Neural cell (in vitro differentiated cells): ENCODE measurements at regions not wholly inside any gene's neighbourhood (a gene's known extent, or its start where the extent isn't known, plus 50 kb on each side); places are given as distances from the start of the nearest gene placed in this dataset.

Experiments
- H2AFZ ChIP-seq: fragments of 200-600, 300-800 bp; sonication (generic), shearing (Covaris generic); 2 replicates; pipeline ENCODE4 v1.6.0; 2014; ENCODE audit warnings: low read depth, mild to moderate bottlenecking, antibody characterized with exemption, low read length, moderate library complexity
- H3F3A ChIP-seq: fragments of 200-600 bp; shearing (Covaris generic); 2 replicates; pipeline ENCODE4 v1.6.1; 2016; ENCODE audit warnings: mild to moderate bottlenecking, moderate library complexity, mixed read lengths, antibody characterized with exemption, low read length; ENCODE audit not compliant: insufficient read depth, poor library complexity, severe bottlenecking
- H3K27ac ChIP-seq: fragments of 200-600, 300-800 bp; sonication (generic), shearing (Covaris generic); 2 replicates; pipeline ENCODE4 v1.5.1; 2014; ENCODE audit warnings: mild to moderate bottlenecking, low read length, moderate library complexity
- H3K27me3 ChIP-seq: fragments of 300-800, 200-600 bp; sonication (generic), shearing (Covaris generic); 2 replicates; pipeline ENCODE4 v1.6.0; 2014; ENCODE audit warnings: mild to moderate bottlenecking, low read depth, low read length, moderate library complexity; ENCODE audit not compliant: insufficient read depth
- H3K36me3 ChIP-seq: fragments of 300-800, 200-600 bp; sonication (generic), shearing (Covaris generic); 2 replicates; pipeline ENCODE4 v1.5.1; 2014; ENCODE audit warnings: mild to moderate bottlenecking, antibody characterized with exemption, low read length, moderate library complexity; ENCODE audit not compliant: insufficient read depth
- H3K4me2 ChIP-seq: fragments of 300-800, 200-600 bp; sonication (generic), shearing (Covaris generic); 2 replicates; pipeline ENCODE4 v1.6.0; 2014; ENCODE audit warnings: mild to moderate bottlenecking, low read length
- H3K4me3 ChIP-seq: fragments of 300-800, 200-600 bp; sonication (generic), shearing (Covaris generic); 2 replicates; pipeline ENCODE4 v1.5.1; 2014; ENCODE audit warnings: mild to moderate bottlenecking, low read length, moderate library complexity
- H3K79me2 ChIP-seq: fragments of 200-600 bp; shearing (Covaris generic); replicated peaks from 2 replicates; pipeline ENCODE4 v1.6.0; 2014; ENCODE audit warnings: mild to moderate bottlenecking, low read length, moderate library complexity; ENCODE audit not compliant: insufficient read depth
- H3K9ac ChIP-seq: fragments of 300-800, 200-600 bp; sonication (generic), shearing (Covaris generic); 2 replicates; pipeline ENCODE4 v1.6.1; 2016; ENCODE audit warnings: mild to moderate bottlenecking, low read length, mixed read lengths
- H3K9me2 ChIP-seq: fragments of 200-600 bp; shearing (Covaris generic); 2 replicates; pipeline ENCODE4 v1.6.1; 2016; ENCODE audit warnings: mild to moderate bottlenecking, low read length, mixed read lengths; ENCODE audit not compliant: insufficient read depth
- H3K9me3 ChIP-seq: fragments of 200-600, 300-800 bp; sonication (generic), shearing (Covaris generic); 2 replicates; pipeline ENCODE4 v1.6.1; 2016; ENCODE audit warnings: mild to moderate bottlenecking, mixed run types, low read length, moderate library complexity, mixed read lengths
- H4K20me1 ChIP-seq: fragments of 200-600 bp; shearing (Covaris generic); 2 replicates; pipeline ENCODE4 v1.6.1; 2016; ENCODE audit warnings: mild to moderate bottlenecking, mixed run types; ENCODE audit not compliant: insufficient read depth
- CTCF ChIP-seq: fragments of 450-650 bp; IDR thresholded peaks from 2 replicates; pipeline ENCODE4 v1.5.1; 2014; ENCODE audit warnings: antibody characterized with exemption, mild to moderate bottlenecking, moderate library complexity; ENCODE audit not compliant: poor library complexity, severe bottlenecking
- EP300 ChIP-seq: fragments of 450-650 bp; conservative IDR thresholded peaks from 2 replicates; pipeline ENCODE4 v1.6.1; 2014; ENCODE audit warnings: antibody characterized with exemption, mild to moderate bottlenecking, moderate library complexity; ENCODE audit not compliant: poor library complexity, severe bottlenecking
- EZH2 ChIP-seq: fragments of 200-600, 300-800 bp; shearing (Covaris generic), sonication (generic); IDR thresholded peaks from 2 replicates; pipeline ENCODE4 v1.6.1; 2014; ENCODE audit warnings: antibody characterized with exemption, low read length, borderline replicate concordance, mild to moderate bottlenecking; ENCODE audit not compliant: insufficient read depth, poor library complexity, severe bottlenecking
- MXI1 ChIP-seq: fragments of 450-650 bp; conservative IDR thresholded peaks from 2 replicates; pipeline ENCODE4 v1.6.1; 2014; ENCODE audit warnings: antibody characterized with exemption, mild to moderate bottlenecking; ENCODE audit not compliant: poor library complexity, severe bottlenecking
- POLR2AphosphoS5 ChIP-seq: IDR thresholded peaks from 2 replicates; pipeline ENCODE4 v1.6.1; 2012
- RAD21 ChIP-seq: fragments of 450-650 bp; conservative IDR thresholded peaks from 2 replicates; pipeline ENCODE4 v1.6.1; 2014; ENCODE audit warnings: antibody characterized with exemption, mild to moderate bottlenecking, moderate library complexity
- REST ChIP-seq: IDR thresholded peaks from 2 replicates; pipeline ENCODE4 v1.6.1; 2012; ENCODE audit warnings: borderline replicate concordance
- SMC3 ChIP-seq: fragments of 450-650 bp; conservative IDR thresholded peaks from 2 replicates; pipeline ENCODE4 v1.6.1; 2014; ENCODE audit warnings: antibody characterized with exemption, mild to moderate bottlenecking, moderate library complexity; ENCODE audit not compliant: poor library complexity
- TAF1 ChIP-seq: IDR thresholded peaks from 2 replicates; pipeline ENCODE4 v1.6.1; 2012; ENCODE audit warnings: low read depth

- Histone ChIP-seq H3K4me2 (no peak overlapping the region), H3K9ac (no peak overlapping the region), H3K27me3 (no peaks in the 10 kb centered on the region), H3K79me2 (no peaks in the 10 kb centered on the region), H3K4me3 (no peak overlapping the region), H3F3A (no peaks in the 10 kb centered on the region), H4K20me1 (no peaks in the 10 kb centered on the region), H3K9me3 (no peaks in the 10 kb centered on the region), H3K9me2 (no peaks in the 10 kb centered on the region), H3K27ac (no peak overlapping the region), H3K36me3 (no peaks in the 10 kb centered on the region), H2AFZ (no peak overlapping the region)
- no peak for TF ChIP-seq REST
Observed at GRCh38 chr22:48376936-48377712, 1450.5 kb downstream of the BRD1 start.

GRCh38 chr22:48376428-48376827, 1451.2 kb downstream of the BRD1 start:
- H3K27ac ChIP-seq = no peak overlapping the region
- no peaks in the 10 kb centered on the region for H3K79me2 ChIP-seq

GRCh38 chr22:48373626-48374173, 1454.0 kb downstream of the BRD1 start:
- Histone ChIP-seq H3F3A (no peaks in the 10 kb centered on the region), H3K36me3 (no peaks in the 10 kb centered on the region), H4K20me1 (no peaks in the 10 kb centered on the region), H3K27me3 (no peaks in the 10 kb centered on the region), H3K4me3 (no peak overlapping the region), H2AFZ (no peak overlapping the region), H3K9ac (no peak overlapping the region), H3K4me2 (no peak overlapping the region), H3K27ac (no peak overlapping the region), H3K9me3 (no peaks in the 10 kb centered on the region), H3K79me2 (no peaks in the 10 kb centered on the region), H3K9me2 (no peaks in the 10 kb centered on the region)
- TF ChIP-seq CTCF = no peak
- no peak for TF ChIP-seq POLR2AphosphoS5
- no peak for TF ChIP-seq EP300
- no peak for TF ChIP-seq REST
- TF ChIP-seq RAD21 = no peak
- no peak for TF ChIP-seq EZH2
- TF ChIP-seq SMC3 = no peak
- TF ChIP-seq TAF1 = no peak
- TF ChIP-seq MXI1 = no peak

More at GRCh38 chr22:48376428-48376827, 1451.2 kb downstream of the BRD1 start:
- no peak overlapping the region for H3K4me2 ChIP-seq
- H3K9me2 ChIP-seq = no peaks in the 10 kb centered on the region
- H3K4me3 ChIP-seq = no peak overlapping the region
- H3K9me3 ChIP-seq = no peaks in the 10 kb centered on the region
- H3K36me3 ChIP-seq = no peaks in the 10 kb centered on the region
- no peak overlapping the region for H3K9ac ChIP-seq
- no peaks in the 10 kb centered on the region for H3F3A ChIP-seq
- H4K20me1 ChIP-seq = no peaks in the 10 kb centered on the region
- no peaks in the 10 kb centered on the region for H3K27me3 ChIP-seq
- H2AFZ ChIP-seq = no peak overlapping the region
- no peak for TF ChIP-seq TAF1
